ENCODE measurements at regions not wholly inside any gene's neighbourhood (a gene's known extent, or its start where the extent isn't known, plus 50 kb on each side); places are given as distances from the start of the nearest gene placed in this dataset.
"Not testable (repeated sequence)": the region's sequence is repeated elsewhere in the genome, so short reads cannot be mapped to it uniquely, and the experiment has no call there.

GRCh38 chr6:137933696-137934095 is 66.6 kb downstream of the TNFAIP3 start:
- no peaks in the 10 kb centered on the region for H3K36me3 ChIP-seq (ENCODE audit: insufficient read depth)
- H3K4me3 ChIP-seq (ENCODE audit: low read depth, low read length), result no peak overlapping the region
- H3K27ac ChIP-seq (ENCODE audit: low read depth), result no peak overlapping the region
- WGBS, result 37% methylated on average over 3 of the region's 3 CpGs
- DNase-seq (ENCODE audit: extremely low spot score), result no peak
- no peaks in the 10 kb centered on the region for H3K4me1 ChIP-seq (ENCODE audit: insufficient read depth)

- Histone ChIP-seq H3K36me3 (ENCODE audit: insufficient read depth) (no peaks in the 10 kb centered on the region), H3K4me3 (ENCODE audit: low read depth, low read length) (no peak overlapping the region), H3K4me1 (ENCODE audit: insufficient read depth) (no peaks in the 10 kb centered on the region), H3K27ac (ENCODE audit: low read depth) (no peak overlapping the region)
- no peak for DNase-seq (ENCODE audit: extremely low spot score)
These were observed 69.7 kb downstream of the TNFAIP3 start for GRCh38 chr6:137936798-137937197.

GRCh38 chr6:137937834-137938233 is 70.8 kb downstream of the TNFAIP3 start:
- H3K27ac ChIP-seq (ENCODE audit: low read depth), result no peak overlapping the region
- H3K36me3 ChIP-seq (ENCODE audit: insufficient read depth), result no peaks in the 10 kb centered on the region
- no peak overlapping the region for H3K4me3 ChIP-seq (ENCODE audit: low read depth, low read length)
- no peaks in the 10 kb centered on the region for H3K4me1 ChIP-seq (ENCODE audit: insufficient read depth)
- no peak for DNase-seq (ENCODE audit: extremely low spot score)

- no peak overlapping the region for H3K4me3 ChIP-seq (ENCODE audit: low read depth, low read length)
- H3K36me3 ChIP-seq (ENCODE audit: insufficient read depth), result no peaks in the 10 kb centered on the region
- DNase-seq (ENCODE audit: extremely low spot score), result no peak
- H3K4me1 ChIP-seq (ENCODE audit: insufficient read depth), result no peaks in the 10 kb centered on the region
- WGBS, result 92% methylated on average over 1 of the region's 1 CpG
- H3K27ac ChIP-seq (ENCODE audit: low read depth), result no peak overlapping the region
These were observed 71.8 kb downstream of the TNFAIP3 start for GRCh38 chr6:137938770-137939379.

- no peak overlapping the region for H3K27ac ChIP-seq (ENCODE audit: low read depth)
- H3K4me1 ChIP-seq (ENCODE audit: insufficient read depth), result no peaks in the 10 kb centered on the region
- H3K36me3 ChIP-seq (ENCODE audit: insufficient read depth), result no peaks in the 10 kb centered on the region
- WGBS, result 84% methylated on average over 2 of the region's 2 CpGs
- H3K4me3 ChIP-seq (ENCODE audit: low read depth, low read length), result no peak overlapping the region
- no peak for DNase-seq (ENCODE audit: extremely low spot score)
These were observed 74.9 kb downstream of the TNFAIP3 start for GRCh38 chr6:137941995-137942394.

- H3K4me1 ChIP-seq (ENCODE audit: insufficient read depth), result no peaks in the 10 kb centered on the region
- no peak for DNase-seq (ENCODE audit: extremely low spot score)
- H3K27ac ChIP-seq (ENCODE audit: low read depth), result no peak overlapping the region
- H3K36me3 ChIP-seq (ENCODE audit: insufficient read depth), result no peaks in the 10 kb centered on the region
- no peak overlapping the region for H3K4me3 ChIP-seq (ENCODE audit: low read depth, low read length)
These were observed 75.7 kb downstream of the TNFAIP3 start for GRCh38 chr6:137942736-137943135.

- not testable (repeated sequence) for H3K27ac ChIP-seq (ENCODE audit: low read depth); H3K4me3 ChIP-seq (ENCODE audit: low read depth, low read length); H3K4me1 ChIP-seq (ENCODE audit: insufficient read depth); H3K36me3 ChIP-seq (ENCODE audit: insufficient read depth); DNase-seq (ENCODE audit: extremely low spot score)
- WGBS, result 41% methylated on average over 3 of the region's 3 CpGs
These were observed 77.3 kb downstream of the TNFAIP3 start for GRCh38 chr6:137944381-137944780.

GRCh38 chr6:137944793-137945498 is 77.9 kb downstream of the TNFAIP3 start:
- WGBS, result 56% methylated on average over 6 of the region's 6 CpGs
- Histone ChIP-seq H3K27ac (ENCODE audit: low read depth) (no peak overlapping the region), H3K4me3 (ENCODE audit: low read depth, low read length) (no peak overlapping the region), H3K36me3 (ENCODE audit: insufficient read depth) (no peaks in the 10 kb centered on the region), H3K4me1 (ENCODE audit: insufficient read depth) (no peaks in the 10 kb centered on the region)
- no peak for DNase-seq (ENCODE audit: extremely low spot score)

- no peak for DNase-seq (ENCODE audit: extremely low spot score)
- Histone ChIP-seq H3K4me3 (ENCODE audit: low read depth, low read length) (no peak overlapping the region), H3K4me1 (ENCODE audit: insufficient read depth) (no peaks in the 10 kb centered on the region), H3K36me3 (ENCODE audit: insufficient read depth) (no peaks in the 10 kb centered on the region), H3K27ac (ENCODE audit: low read depth) (no peak overlapping the region)
- WGBS, result 87% methylated on average over 1 of the region's 1 CpG
These were observed 82.8 kb downstream of the TNFAIP3 start for GRCh38 chr6:137949686-137950390.

- 88% methylated on average over 7 of the region's 7 CpGs for WGBS
- H3K36me3 ChIP-seq (ENCODE audit: insufficient read depth), result no peaks in the 10 kb centered on the region
These were observed 83.5 kb downstream of the TNFAIP3 start for GRCh38 chr6:137950581-137950980.

GRCh38 chr6:137951064-137951597 is 84.1 kb downstream of the TNFAIP3 start:
- 75% methylated on average over 3 of the region's 3 CpGs for WGBS
- no peak for DNase-seq (ENCODE audit: extremely low spot score)

More at GRCh38 chr6:137950581-137950980, 83.5 kb downstream of the TNFAIP3 start:
- Histone ChIP-seq H3K27ac (ENCODE audit: low read depth) (no peak overlapping the region), H3K4me3 (ENCODE audit: low read depth, low read length) (no peak overlapping the region), H3K4me1 (ENCODE audit: insufficient read depth) (no peaks in the 10 kb centered on the region)
- no peak for DNase-seq (ENCODE audit: extremely low spot score)

GRCh38 chr6:137952247-137952646 is 85.2 kb downstream of the TNFAIP3 start:
- no peak overlapping the region for H3K4me3 ChIP-seq (ENCODE audit: low read depth, low read length)
- H3K4me1 ChIP-seq (ENCODE audit: insufficient read depth), result no peaks in the 10 kb centered on the region
- H3K36me3 ChIP-seq (ENCODE audit: insufficient read depth), result no peaks in the 10 kb centered on the region
- 89% methylated on average over 2 of the region's 2 CpGs for WGBS
- DNase-seq (ENCODE audit: extremely low spot score), result no peak
- no peak overlapping the region for H3K27ac ChIP-seq (ENCODE audit: low read depth)

More at GRCh38 chr6:137951064-137951597, 84.1 kb downstream of the TNFAIP3 start:
- H3K4me1 ChIP-seq (ENCODE audit: insufficient read depth), result no peaks in the 10 kb centered on the region
- H3K4me3 ChIP-seq (ENCODE audit: low read depth, low read length), result no peak overlapping the region
- no peaks in the 10 kb centered on the region for H3K36me3 ChIP-seq (ENCODE audit: insufficient read depth)
- H3K27ac ChIP-seq (ENCODE audit: low read depth), result no peak overlapping the region

GRCh38 chr6:137953761-137954160 is 86.7 kb downstream of the TNFAIP3 start:
- WGBS, result 79% methylated on average over 1 of the region's 1 CpG
- DNase-seq (ENCODE audit: extremely low spot score), result no peak
- Histone ChIP-seq H3K27ac (ENCODE audit: low read depth) (no peak overlapping the region), H3K4me3 (ENCODE audit: low read depth, low read length) (no peak overlapping the region), H3K36me3 (ENCODE audit: insufficient read depth) (no peaks in the 10 kb centered on the region), H3K4me1 (ENCODE audit: insufficient read depth) (no peaks in the 10 kb centered on the region)

- H3K4me3 ChIP-seq (ENCODE audit: low read depth, low read length), result no peak overlapping the region
These were observed 87.2 kb downstream of the TNFAIP3 start for GRCh38 chr6:137954253-137954652.

More at GRCh38 chr6:137954253-137954652, 87.2 kb downstream of the TNFAIP3 start:
- Histone ChIP-seq H3K36me3 (ENCODE audit: insufficient read depth) (no peaks in the 10 kb centered on the region), H3K27ac (ENCODE audit: low read depth) (no peak overlapping the region), H3K4me1 (ENCODE audit: insufficient read depth) (no peaks in the 10 kb centered on the region)
- WGBS, result 95% methylated on average over 2 of the region's 2 CpGs
- no peak for DNase-seq (ENCODE audit: extremely low spot score)

Data from urinary bladder (tissue), 3 donors.